C4-2B (cell line): ENCODE measurements at regions not wholly inside any gene's neighbourhood (a gene's known extent, or its start where the extent isn't known, plus 50 kb on each side); places are given as distances from the start of the nearest gene placed in this dataset.

Experiments
- CTCF ChIP-seq: fragments of 450-650 bp; conservative IDR thresholded peaks from 2 replicates; pipeline ENCODE4 v1.5.1; 2017; ENCODE audit warnings: mild to moderate bottlenecking
- ZFX ChIP-seq: fragments of 450-650 bp; IDR thresholded peaks from 2 replicates; pipeline ENCODE4 v1.6.1; 2017

- no peak for TF ChIP-seq CTCF
- no peak for TF ChIP-seq ZFX
Measured at GRCh38 chr6:117205876-117206275, 59.5 kb upstream of the VGLL2 start.
